GM23338 (cell line): ENCODE measurements at regions not wholly inside any gene's neighbourhood (a gene's known extent, or its start where the extent isn't known, plus 50 kb on each side); places are given as distances from the start of the nearest gene placed in this dataset.

Experiments used
- EZH2 ChIP-seq: fragments of 200-600 bp; sonication (generic); IDR thresholded peaks from one replicate; pipeline ENCODE4 v1.8.0; 2017; ENCODE audit warnings: antibody characterized with exemption, mild to moderate bottlenecking, low read depth; ENCODE audit not compliant: unreplicated experiment
- EZH2phosphoT487 ChIP-seq: fragments of 200-600 bp; sonication (generic); IDR thresholded peaks from one replicate; pipeline ENCODE4 v1.8.1; 2018; ENCODE audit warnings: antibody characterized with exemption; ENCODE audit not compliant: unreplicated experiment
- POLR2AphosphoS5 ChIP-seq: IDR thresholded peaks from 2 replicates; pipeline ENCODE4 v1.6.1; 2016; ENCODE audit warnings: antibody characterized with exemption, low read depth
- TF ChIP-seq, protein P1 (sequence below), 2 experiments: fragments of 200-600 bp in 1 of 2; sonication (generic) in 1 of 2; conservative IDR thresholded peaks; 2 replicates each; pipeline versions ENCODE4 v1.5.1 to v1.6.1; 2016 to 2017; ENCODE audit warnings: antibody characterized with exemption in 2 of 2, low read depth in 2 of 2, mild to moderate bottlenecking in 2 of 2, moderate library complexity in 1 of 2

DNA sequence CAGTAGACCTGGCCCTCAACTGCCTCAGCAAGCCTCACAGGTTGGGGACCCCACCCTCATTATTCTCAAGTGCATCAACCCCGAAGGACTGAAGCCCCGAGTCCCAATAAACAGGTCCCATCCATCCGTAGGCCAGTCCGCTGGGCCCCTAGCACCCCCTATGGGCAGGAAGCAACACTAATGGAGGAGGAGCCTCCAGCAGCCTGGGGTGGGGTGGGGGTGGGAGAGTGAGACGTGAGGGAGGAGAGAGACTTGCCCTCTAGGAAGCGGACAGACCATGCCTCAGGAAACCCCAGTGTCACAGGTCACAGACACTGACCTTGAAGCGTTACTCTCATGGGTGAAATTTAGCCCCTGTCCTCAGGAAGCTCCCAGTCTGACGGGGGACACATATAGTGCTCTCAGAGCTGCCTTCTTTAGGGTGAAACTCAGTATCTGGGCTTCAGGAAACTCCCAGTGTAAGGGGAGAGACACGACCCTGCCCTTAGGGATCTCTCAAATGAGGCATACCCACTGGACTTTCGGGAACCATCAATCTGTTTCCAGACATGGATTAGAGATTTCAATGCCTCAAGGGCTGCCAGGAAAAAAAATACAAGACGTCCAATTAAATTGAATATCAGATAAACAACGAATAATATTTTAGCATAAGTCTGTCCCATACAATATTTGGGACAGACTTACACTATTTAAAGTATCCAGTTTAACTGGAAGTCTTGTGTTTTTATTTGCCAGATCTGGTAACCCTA, 125.8 kb downstream of the MRPL14 start:
- TF ChIP-seq, protein P1, sequence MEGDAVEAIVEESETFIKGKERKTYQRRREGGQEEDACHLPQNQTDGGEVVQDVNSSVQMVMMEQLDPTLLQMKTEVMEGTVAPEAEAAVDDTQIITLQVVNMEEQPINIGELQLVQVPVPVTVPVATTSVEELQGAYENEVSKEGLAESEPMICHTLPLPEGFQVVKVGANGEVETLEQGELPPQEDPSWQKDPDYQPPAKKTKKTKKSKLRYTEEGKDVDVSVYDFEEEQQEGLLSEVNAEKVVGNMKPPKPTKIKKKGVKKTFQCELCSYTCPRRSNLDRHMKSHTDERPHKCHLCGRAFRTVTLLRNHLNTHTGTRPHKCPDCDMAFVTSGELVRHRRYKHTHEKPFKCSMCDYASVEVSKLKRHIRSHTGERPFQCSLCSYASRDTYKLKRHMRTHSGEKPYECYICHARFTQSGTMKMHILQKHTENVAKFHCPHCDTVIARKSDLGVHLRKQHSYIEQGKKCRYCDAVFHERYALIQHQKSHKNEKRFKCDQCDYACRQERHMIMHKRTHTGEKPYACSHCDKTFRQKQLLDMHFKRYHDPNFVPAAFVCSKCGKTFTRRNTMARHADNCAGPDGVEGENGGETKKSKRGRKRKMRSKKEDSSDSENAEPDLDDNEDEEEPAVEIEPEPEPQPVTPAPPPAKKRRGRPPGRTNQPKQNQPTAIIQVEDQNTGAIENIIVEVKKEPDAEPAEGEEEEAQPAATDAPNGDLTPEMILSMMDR (conservative IDR thresholded peaks at IDR 0.05; ENCODE audit: low read depth in 2 of 2) = peak; percentile 65 to 84
- TF ChIP-seq EZH2phosphoT487 (no peak), POLR2AphosphoS5 (peak; percentile 39; the same call in 1 of the 2 replicates), EZH2 (no peak)
